Neuronal stem cell (in vitro differentiated cells): ENCODE measurements at regions not wholly inside any gene's neighbourhood (a gene's known extent, or its start where the extent isn't known, plus 50 kb on each side); places are given as distances from the start of the nearest gene placed in this dataset.

Source experiments
- DNase-seq: peaks from one replicate; pipeline ENCODE4 v3.0.0-alpha.2; 2013; ENCODE audit warnings: low spot score
- H2AFZ ChIP-seq: one replicate; pipeline ENCODE4 v1.6.1; 2013; ENCODE audit warnings: mild to moderate bottlenecking, low read length, inconsistent platforms
- H2AK5ac ChIP-seq: 2 replicates; pipeline ENCODE4 v1.6.1; 2013; ENCODE audit warnings: low read depth, mild to moderate bottlenecking, inconsistent platforms, low read length, moderate library complexity, mixed read lengths
- H2BK120ac ChIP-seq: 2 replicates; pipeline ENCODE4 v1.6.1; 2013; ENCODE audit warnings: low read depth, mild to moderate bottlenecking, inconsistent platforms, low read length, moderate library complexity, mixed read lengths
- H2BK12ac ChIP-seq: one replicate; pipeline ENCODE4 v1.6.1; 2013; ENCODE audit warnings: low read length, inconsistent platforms
- H2BK15ac ChIP-seq: 2 replicates; pipeline ENCODE4 v1.6.1; 2013; ENCODE audit warnings: mild to moderate bottlenecking, low read length, inconsistent platforms, mixed read lengths
- H2BK5ac ChIP-seq: one replicate; pipeline ENCODE4 v1.6.1; 2013; ENCODE audit warnings: inconsistent platforms, mild to moderate bottlenecking, low read length, moderate library complexity
- H3K14ac ChIP-seq: one replicate; pipeline ENCODE4 v1.6.1; 2013; ENCODE audit warnings: low read length, inconsistent platforms
- H3K18ac ChIP-seq: 2 replicates; pipeline ENCODE4 v1.6.1; 2013; ENCODE audit warnings: low read length, inconsistent platforms
- H3K23ac ChIP-seq: 2 replicates; pipeline ENCODE4 v1.6.1; 2013; ENCODE audit warnings: low read depth, mild to moderate bottlenecking, mixed read lengths, low read length, inconsistent platforms; ENCODE audit not compliant: poor library complexity
- H3K27ac ChIP-seq: replicated peaks from 3 replicates; pipeline ENCODE4 v1.5.1; 2013; ENCODE audit warnings: low read length, inconsistent platforms
- H3K27me3 ChIP-seq, 3 experiments: 2 replicates each; pipeline ENCODE4 v1.6.1; 2013; ENCODE audit warnings: low read length in 3 of 3, mild to moderate bottlenecking in 2 of 3, inconsistent platforms in 1 of 3, low read depth in 1 of 3, mixed read lengths in 1 of 3, moderate library complexity in 1 of 3; ENCODE audit not compliant: control insufficient read depth in 3 of 3, insufficient read depth in 3 of 3
- H3K36me3 ChIP-seq, 2 donors: replicated peaks in 1 of 2; 2 replicates each; pipeline ENCODE4 v1.6.1; 2013; ENCODE audit warnings: low read length in 2 of 2; ENCODE audit not compliant: control insufficient read depth in 2 of 2, insufficient read depth in 2 of 2
- H3K4ac ChIP-seq: 2 replicates; pipeline ENCODE4 v1.6.1; 2013; ENCODE audit warnings: inconsistent platforms, mild to moderate bottlenecking, low read length, moderate library complexity
- H3K4me1 ChIP-seq, 2 donors: 1 replicate in 1 of 2; 2 replicates in 1 of 2; pipeline ENCODE4 v1.6.1; 2013; ENCODE audit warnings: low read length in 2 of 2, low read depth in 1 of 2; ENCODE audit not compliant: control insufficient read depth in 2 of 2, insufficient read depth in 1 of 2
- H3K4me2 ChIP-seq: one replicate; pipeline ENCODE4 v1.6.1; 2013; ENCODE audit warnings: mild to moderate bottlenecking, low read length, inconsistent platforms; ENCODE audit not compliant: insufficient read depth, poor library complexity, severe bottlenecking
- H3K4me3 ChIP-seq, 2 donors: 2 replicates each; pipeline ENCODE4 v1.5.1; 2013; ENCODE audit warnings: low read length in 2 of 2, mild to moderate bottlenecking in 2 of 2, inconsistent platforms in 1 of 2, moderate library complexity in 1 of 2
- H3K79me1 ChIP-seq: one replicate; pipeline ENCODE4 v1.6.1; 2013; ENCODE audit warnings: low read depth, mild to moderate bottlenecking, inconsistent platforms, low read length, moderate library complexity
- H3K9ac ChIP-seq: one replicate; pipeline ENCODE4 v1.6.1; 2013; ENCODE audit warnings: mild to moderate bottlenecking, low read depth, low read length, inconsistent platforms; ENCODE audit not compliant: poor library complexity
- H3K9me3 ChIP-seq, 2 donors: replicated peaks in 1 of 2; 2 replicates each; pipeline versions ENCODE3 to v1.6.1; 2013; ENCODE audit warnings: low read length in 2 of 2, mild to moderate bottlenecking in 2 of 2, inconsistent platforms in 1 of 2, low read depth in 1 of 2, mixed read lengths in 1 of 2, moderate library complexity in 1 of 2; ENCODE audit not compliant: control insufficient read depth in 2 of 2, insufficient read depth in 1 of 2
- H4K8ac ChIP-seq: one replicate; pipeline ENCODE4 v1.6.1; 2013; ENCODE audit warnings: low read depth, mild to moderate bottlenecking, inconsistent platforms, low read length, moderate library complexity
- H4K91ac ChIP-seq: one replicate; pipeline ENCODE4 v1.6.1; 2013; ENCODE audit warnings: low read length, low read depth, mild to moderate bottlenecking, inconsistent platforms; ENCODE audit not compliant: poor library complexity
- WGBS, 2 donors: extraction: QIAGEN DNeasy Blood & Tissue Kit; methylation state at CpG; one replicate each; pipeline ENCODE4 v1.1.7; 2013; ENCODE audit warnings: missing lambda C conversion rate in 2 of 2, mixed read lengths in 1 of 2; ENCODE audit not compliant: insufficient read length in 2 of 2, insufficient replicate concordance in 1 of 2; ENCODE audit errors: extremely low coverage in 2 of 2; 5-methylcytosine and 5-hydroxymethylcytosine counted together

- no peak overlapping the region for H2AFZ ChIP-seq
- no peak overlapping the region for H2AK5ac ChIP-seq
- H2BK15ac ChIP-seq = no peak overlapping the region
- no peak overlapping the region for H3K4me3 ChIP-seq
- no peaks in the 10 kb centered on the region for H3K36me3 ChIP-seq
- H3K9me3 ChIP-seq = no peaks in the 10 kb centered on the region
- no peak overlapping the region for H3K23ac ChIP-seq
- peaks cover 0 to 3% of the 10 kb centered on the region in 2 donors for H3K4me1 ChIP-seq
- peak overlapping the region; percentile 61 for H3K9ac ChIP-seq
- no peak overlapping the region for H3K14ac ChIP-seq
- no peak for DNase-seq
- no peak overlapping the region for H4K8ac ChIP-seq
- no peak overlapping the region for H3K27ac ChIP-seq
- no peak overlapping the region for H2BK5ac ChIP-seq
- H2BK12ac ChIP-seq = no peak overlapping the region
- H3K18ac ChIP-seq = no peak overlapping the region
- no peak overlapping the region for H3K4me2 ChIP-seq
- H3K4ac ChIP-seq = no peak overlapping the region
- H3K79me1 ChIP-seq = peaks cover 1% of the 10 kb centered on the region
- H3K27me3 ChIP-seq = no peaks in the 10 kb centered on the region
- WGBS, 2 donors = no CpG with 5 or more reads among the region's 5 CpGs
- H4K91ac ChIP-seq = no peak overlapping the region
- H2BK120ac ChIP-seq = no peak overlapping the region
Measured at GRCh38 chr2:62363166-62363565, 142.8 kb downstream of the TMEM17 start.

GRCh38 chr2:62362561-62362960 is 143.4 kb downstream of the TMEM17 start:
- Histone ChIP-seq H3K79me1 (peaks cover 1% of the 10 kb centered on the region), H2AK5ac (peak overlapping the region; percentile 49), H3K4me1 (peaks cover 0 to 3% of the 10 kb centered on the region in 2 donors), H3K9me3 (no peaks in the 10 kb centered on the region), H2BK15ac (no peak overlapping the region), H3K4me2 (no peak overlapping the region), H4K8ac (no peak overlapping the region), H3K9ac (no peak overlapping the region), H3K36me3 (no peaks in the 10 kb centered on the region), H3K27me3 (no peaks in the 10 kb centered on the region), H2BK120ac (no peak overlapping the region), H3K18ac (peak overlapping the region; percentile 33), H3K14ac (no peak overlapping the region), H2BK12ac (no peak overlapping the region), H3K23ac (no peak overlapping the region), H2AFZ (no peak overlapping the region), H4K91ac (no peak overlapping the region), H2BK5ac (no peak overlapping the region), H3K4me3 (no peak overlapping the region), H3K27ac (no peak overlapping the region), H3K4ac (no peak overlapping the region)
- WGBS, 2 donors = no CpG with 5 or more reads among the region's 7 CpGs
- DNase-seq = no peak

GRCh38 chr2:62361964-62362363 is 144.0 kb downstream of the TMEM17 start:
- Histone ChIP-seq H3K79me1 (peaks cover 1% of the 10 kb centered on the region), H2AK5ac (no peak overlapping the region), H3K4me3 (no peak overlapping the region), H3K9me3 (no peaks in the 10 kb centered on the region), H3K18ac (no peak overlapping the region), H4K8ac (no peak overlapping the region), H2AFZ (no peak overlapping the region), H3K14ac (no peak overlapping the region), H3K27ac (no peak overlapping the region), H2BK5ac (no peak overlapping the region), H2BK12ac (no peak overlapping the region), H3K4me1 (peaks cover 0 to 3% of the 10 kb centered on the region in 2 donors), H4K91ac (no peak overlapping the region), H3K4ac (no peak overlapping the region), H3K9ac (no peak overlapping the region), H3K27me3 (no peaks in the 10 kb centered on the region), H3K4me2 (no peak overlapping the region), H3K36me3 (no peaks in the 10 kb centered on the region), H2BK15ac (no peak overlapping the region), H2BK120ac (no peak overlapping the region), H3K23ac (no peak overlapping the region)
- WGBS, 2 donors = no CpG with 5 or more reads among the region's 2 CpGs
- no peak for DNase-seq

- Histone ChIP-seq H3K27me3 (peaks cover 0 to 3% (median 0%) of the 10 kb centered on the region in 3 experiments), H2BK120ac (no peak overlapping the region), H3K4me3 (no peak overlapping the region), H3K27ac (no peak overlapping the region), H3K23ac (no peak overlapping the region), H3K4me2 (no peak overlapping the region), H3K9ac (no peak overlapping the region), H2BK5ac (no peak overlapping the region), H2AK5ac (no peak overlapping the region), H3K36me3 (no peaks in the 10 kb centered on the region), H2BK12ac (no peak overlapping the region), H3K4me1 (no peaks in the 10 kb centered on the region), H2BK15ac (no peak overlapping the region), H3K79me1 (peaks cover 3% of the 10 kb centered on the region), H3K18ac (no peak overlapping the region), H3K4ac (no peak overlapping the region), H4K8ac (no peak overlapping the region), H3K14ac (no peak overlapping the region), H4K91ac (no peak overlapping the region), H3K9me3 (peaks cover 0 to 3% of the 10 kb centered on the region in 2 donors), H2AFZ (no peak overlapping the region)
- no CpG with 5 or more reads among the region's 9 CpGs for WGBS, 2 donors
- no peak for DNase-seq
Measured at GRCh38 chr2:62354771-62355561, 151.0 kb downstream of the TMEM17 start.
